T-helper 1 cell (primary cell): ENCODE measurements at regions not wholly inside any gene's neighbourhood (a gene's known extent, or its start where the extent isn't known, plus 50 kb on each side); places are given as distances from the start of the nearest gene placed in this dataset.
"Not testable (repeated sequence)": the region's sequence is repeated elsewhere in the genome, so short reads cannot be mapped to it uniquely, and the experiment has no call there.

ENCODE experiments used
- DNase-seq, 5 donors: peaks; one replicate each; pipeline ENCODE4 v3.0.0-alpha.2; 2012 to 2020

DNA sequence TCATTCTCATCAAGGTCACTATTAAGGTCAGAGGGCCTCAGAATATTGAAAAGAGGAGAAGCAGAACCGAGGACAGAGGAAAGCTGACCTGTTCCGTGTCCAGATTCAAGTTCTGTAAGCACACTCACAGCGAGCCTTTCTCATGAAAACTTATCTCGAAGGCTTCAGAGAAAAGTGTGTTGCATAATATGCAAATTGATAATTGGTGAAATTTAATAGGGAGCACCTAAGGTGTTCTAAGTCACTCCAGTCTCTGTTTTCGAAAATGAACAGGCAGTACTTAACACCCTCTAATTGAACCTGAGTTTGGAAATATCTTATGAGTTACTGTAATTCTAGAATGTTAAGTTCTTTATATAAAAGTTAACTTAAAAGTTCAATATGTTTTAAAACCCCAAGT is 181.2 kb upstream of the PDE10A start:
- DNase-seq: no peak

DNA sequence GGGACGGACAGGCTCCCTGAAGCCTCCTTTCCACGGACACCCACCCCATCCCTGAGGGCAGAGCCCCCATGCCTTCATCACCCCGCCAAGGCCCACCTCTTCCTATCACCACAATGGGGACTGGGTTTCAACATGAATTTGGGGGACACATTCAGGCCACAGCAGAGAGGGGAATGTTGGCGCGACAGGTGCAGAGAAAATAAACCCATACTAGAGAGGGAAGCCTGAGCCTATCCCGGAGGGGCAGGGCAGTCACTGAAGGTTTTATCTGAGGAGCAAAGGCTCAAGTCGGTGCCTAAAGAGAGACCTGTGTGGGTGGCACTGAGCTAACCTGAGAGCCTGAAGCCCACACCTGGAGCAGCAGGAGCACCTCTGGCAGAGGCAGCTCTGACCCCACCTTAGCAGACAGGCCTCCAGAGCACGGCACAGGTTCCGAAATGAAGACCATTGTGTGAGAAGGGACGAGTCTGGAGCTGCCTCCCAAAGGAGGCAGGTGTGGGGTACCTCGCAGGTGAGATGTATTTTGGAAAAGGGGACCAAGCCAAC is 180.6 kb upstream of the PDE10A start:
- DNase-seq: no peak

DNA sequence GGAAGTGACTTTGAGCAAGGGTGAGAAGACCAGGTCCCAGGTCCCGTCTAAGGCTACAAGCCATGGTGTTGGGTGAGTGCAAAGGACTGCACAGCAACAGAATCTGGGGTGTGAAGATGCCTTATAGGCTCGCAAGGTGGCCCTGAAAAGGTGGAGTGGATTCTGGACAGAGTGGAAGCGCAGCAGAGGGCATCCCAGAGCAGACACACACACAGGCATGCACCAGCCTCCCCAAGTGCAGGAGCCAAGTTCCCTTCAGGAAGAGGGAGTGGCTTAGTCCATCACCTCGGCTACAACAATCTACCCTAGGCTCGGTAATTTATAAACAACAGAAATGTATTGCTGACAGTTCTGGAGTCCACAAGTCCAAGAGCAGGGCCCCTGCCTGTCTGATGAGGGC is 180.1 kb upstream of the PDE10A start:
- no peak for DNase-seq

DNA sequence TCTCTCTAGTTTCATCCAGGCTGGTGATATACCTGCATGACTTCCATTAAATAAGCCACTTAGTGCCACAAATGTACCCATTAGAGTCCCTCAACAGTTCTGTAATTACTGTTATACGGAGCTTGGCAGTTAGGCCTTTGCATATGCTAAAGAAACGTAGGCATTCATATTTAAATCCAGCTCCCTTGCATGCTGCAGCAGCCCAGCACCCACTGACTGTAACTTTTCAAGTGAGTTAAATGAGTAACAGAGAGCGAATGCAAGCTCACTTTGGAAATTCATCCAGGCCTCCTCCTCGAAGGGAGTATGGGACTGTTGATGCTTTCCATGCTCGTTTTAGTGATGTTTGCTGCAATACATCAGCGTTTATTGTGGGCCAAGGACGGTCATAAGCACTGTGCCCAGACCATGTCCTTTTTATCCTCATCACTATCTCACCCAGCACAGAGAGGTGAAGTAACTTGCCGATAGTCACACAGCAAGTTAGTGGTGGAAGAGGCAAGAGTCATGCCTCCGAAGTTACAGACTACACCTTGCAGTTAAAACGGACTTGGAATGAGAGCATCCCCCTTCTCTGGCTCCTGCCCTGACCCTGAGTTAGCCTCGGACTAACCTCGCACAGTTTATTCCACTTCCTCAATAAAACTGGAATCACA is 179.4 kb upstream of the PDE10A start:
- DNase-seq: no peak

DNA sequence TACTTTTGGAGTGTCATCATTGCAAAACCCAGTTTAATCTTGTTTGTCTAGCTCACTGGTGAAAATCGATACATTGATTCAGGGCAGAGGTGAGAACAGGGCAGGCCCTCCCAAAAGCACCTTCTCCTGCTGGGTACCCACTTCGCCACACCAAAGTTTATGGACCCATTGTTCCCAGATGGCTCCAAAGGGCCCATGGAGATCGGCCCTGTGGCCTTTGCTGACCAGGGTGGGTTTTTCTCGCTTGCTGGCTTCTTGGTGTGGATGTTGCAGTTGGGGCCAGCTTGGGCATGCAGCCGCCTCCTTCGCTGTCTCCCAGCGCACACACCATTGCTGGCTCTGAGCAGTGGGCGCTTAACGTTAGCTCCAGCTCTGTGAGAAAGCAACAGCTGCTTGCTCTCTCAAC is 178.1 kb upstream of the PDE10A start:
- no peak for DNase-seq

DNA sequence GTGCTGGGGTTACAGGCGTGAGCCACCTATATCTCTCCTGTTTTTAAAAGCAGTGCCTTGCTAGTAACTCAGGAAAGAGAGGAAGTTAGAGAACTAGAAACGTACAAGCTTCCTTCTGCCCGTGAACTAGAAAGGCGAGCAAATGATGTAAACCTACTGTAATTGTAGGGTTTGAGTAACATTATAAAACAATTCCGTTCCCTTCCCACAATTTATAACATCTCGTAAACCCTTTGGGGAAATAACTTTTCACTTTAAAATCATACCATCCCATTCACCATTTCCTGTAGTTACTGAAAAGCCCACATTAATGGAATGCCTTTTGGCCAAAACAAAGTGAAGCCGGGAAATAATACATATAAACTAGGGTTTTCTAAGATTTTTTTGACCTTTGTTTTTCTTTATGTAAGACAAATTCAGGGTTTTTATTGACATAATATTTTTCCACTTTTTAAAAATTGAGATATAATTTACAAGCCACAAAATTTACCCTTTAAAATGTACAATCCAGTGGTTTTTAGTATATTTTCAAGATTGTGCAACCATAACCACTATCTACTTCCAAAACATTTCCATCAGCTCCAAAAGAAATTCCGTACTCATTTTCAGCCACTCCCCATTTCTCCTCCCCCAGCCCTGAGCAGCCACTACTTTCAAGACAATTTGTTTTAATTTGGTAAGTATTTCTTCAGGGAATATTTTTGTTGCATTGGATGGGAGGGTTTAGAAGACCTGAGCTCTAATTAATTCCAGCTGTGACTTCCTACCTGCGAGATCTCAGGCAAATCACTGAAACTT is 175.1 kb upstream of the PDE10A start:
- no peak for DNase-seq

DNA sequence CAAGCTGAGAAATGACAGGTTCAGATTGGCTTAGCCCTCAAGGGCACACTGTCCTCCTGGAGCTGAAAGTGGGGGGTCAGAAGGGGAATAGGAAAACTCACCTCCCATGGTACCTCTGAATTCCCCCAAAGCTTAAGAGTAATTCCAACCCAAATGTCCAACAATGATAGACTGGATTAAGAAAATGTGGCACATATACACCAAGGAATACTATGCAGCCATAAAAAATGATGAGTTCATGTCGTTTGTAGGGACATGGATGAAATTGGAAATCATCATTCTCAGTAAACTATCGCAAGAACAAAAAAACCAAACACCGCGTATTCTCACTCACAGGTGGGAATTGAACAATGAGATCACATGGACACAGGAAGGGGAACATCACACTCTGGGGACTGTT is 173.6 kb upstream of the PDE10A start:
- DNase-seq: not testable (repeated sequence)

DNA sequence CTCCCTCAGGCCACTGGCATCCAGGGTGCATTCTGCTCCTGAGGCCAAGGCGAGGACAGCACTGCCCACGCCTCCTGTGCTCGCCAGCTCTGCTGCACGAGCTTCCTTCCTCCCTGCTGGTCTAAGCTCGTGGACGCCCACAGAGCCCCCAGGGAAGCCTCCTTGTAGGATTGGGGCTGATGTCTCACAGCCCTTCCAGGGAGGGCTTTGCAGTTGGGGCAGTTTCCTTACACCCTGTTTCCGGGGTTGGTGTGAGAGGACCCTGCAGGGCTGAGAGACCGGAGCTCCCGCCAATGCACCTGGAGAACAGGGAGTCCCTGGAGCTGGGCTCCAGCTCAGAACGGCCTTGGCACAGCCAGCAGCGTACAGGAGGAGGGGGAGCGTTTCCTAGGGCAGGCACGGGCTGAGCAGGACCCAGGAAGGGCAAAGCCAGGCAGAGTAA is 172.4 kb upstream of the PDE10A start:
- no peak for DNase-seq

DNA sequence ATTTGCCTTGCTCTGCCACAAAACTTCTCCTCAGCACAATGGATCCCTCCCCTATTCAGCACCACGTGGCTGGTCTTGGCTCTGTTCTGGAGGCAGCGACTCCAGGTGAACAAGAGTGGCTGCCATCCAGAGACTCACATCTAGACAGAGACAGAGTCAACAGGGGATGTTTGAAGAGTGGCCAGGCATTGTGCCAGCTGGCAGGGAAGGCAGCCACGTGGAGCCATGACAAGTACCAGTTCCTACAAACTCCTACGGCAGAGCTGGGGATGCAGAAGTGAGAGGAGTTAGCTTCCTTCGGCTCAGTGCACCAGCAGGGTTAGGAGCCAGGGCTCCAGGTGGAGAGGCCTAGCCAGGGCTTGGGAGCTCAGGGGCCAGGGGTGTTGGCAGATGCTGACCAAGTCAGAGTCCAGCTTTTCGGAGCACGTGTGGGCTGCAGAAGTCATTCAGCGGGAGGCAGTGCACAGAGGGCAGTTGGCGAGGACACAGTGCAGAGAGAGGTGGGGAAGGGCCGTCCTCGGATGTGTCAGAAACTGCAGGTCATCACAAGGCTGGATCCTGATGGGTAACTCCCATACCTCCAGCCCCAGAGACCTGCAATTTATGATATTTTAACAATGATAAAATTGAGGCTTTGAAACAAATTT is 171.7 kb upstream of the PDE10A start:
- no peak for DNase-seq

DNA sequence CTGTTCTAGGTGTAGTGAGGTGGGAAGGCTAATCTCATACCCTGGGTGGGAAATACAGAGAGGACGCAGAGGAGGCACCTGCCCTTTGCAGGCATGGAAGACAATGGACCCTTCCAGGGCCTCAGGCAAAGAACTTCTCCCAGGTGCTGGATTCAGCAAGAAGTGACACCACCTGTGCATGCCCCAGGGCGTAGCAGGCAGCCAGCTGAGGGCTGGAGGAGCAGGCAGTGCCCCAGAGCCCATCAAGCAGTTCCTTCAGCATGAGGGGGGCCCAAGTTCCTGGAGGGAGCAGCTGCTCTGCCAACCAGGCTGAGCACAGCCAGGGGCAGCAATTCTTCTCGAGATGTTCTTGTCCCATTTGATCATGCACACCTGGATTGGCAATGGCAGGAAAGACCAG is 170.3 kb upstream of the PDE10A start:
- DNase-seq: no peak

DNA sequence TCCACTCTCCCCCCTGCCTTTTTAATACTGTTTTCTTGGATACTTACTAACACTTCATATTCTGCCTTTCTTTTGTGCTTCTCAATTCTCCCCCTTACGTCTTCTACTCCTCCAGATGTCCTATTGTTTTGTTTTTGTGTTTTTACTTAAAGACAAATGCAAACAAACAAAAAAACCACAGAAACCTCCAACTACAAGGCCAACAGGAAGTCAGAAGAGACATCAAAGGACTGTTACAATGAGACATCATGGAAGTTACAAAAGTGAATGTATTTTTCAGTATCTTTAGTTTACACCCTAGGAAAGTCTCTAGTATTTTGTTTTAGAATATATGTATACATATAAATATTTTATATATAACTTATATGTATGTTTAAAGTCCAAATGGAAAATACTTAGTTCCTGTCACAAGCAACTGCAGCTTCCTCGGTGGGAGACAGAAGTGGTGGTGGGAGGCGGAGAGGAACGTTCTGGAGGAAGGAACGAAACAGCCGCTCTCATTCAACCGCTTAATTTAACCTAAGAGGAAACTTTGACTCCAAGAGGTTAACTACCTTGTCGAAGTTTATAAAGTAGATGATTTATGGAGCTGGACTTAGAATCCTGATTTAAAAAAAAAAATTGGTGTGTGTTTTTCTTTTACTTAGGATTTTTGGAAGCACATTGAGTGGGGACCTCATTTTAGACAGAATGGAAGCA is 168.9 kb upstream of the PDE10A start:
- peak in 1 of 5 donors; percentile 2 for DNase-seq

DNA sequence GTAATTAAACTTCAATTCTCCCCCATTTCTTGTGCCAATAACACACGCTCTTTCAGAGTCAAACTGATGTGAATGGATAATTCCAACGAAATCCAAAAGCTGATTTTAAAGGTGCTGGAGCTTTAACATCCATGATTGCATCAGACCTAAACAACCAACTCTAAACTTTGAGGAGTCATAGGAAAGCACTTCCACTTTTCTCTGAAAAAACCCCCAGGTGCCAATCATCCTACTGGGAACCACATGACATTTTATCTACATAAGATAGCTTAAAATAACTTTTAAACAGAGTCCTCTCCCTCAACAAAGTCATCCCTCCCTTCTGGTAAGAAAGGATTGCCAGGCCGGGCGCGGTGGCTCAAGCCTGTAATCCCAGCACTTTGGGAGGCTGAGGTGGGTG is 167.7 kb upstream of the PDE10A start:
- DNase-seq: no peak

DNA sequence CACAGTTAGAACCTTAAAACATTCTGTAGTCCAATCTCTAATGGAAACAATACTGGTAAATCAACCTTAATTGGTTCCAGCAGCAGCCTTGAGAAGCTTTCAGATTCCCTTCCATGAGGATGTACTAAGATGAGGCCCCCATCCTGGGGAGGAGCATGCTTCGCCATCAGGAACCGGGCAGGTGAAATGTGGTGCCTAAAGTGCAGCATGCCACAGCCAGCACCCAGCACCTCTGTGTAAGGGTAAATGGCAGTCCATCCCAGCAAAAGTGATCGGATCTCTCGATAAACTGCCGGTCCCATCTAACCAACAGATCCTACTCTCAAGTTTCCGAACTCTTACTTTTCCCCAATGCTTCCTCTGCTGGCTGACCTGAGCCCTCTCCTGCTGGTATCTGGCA is 166.3 kb upstream of the PDE10A start:
- DNase-seq: no peak

DNA sequence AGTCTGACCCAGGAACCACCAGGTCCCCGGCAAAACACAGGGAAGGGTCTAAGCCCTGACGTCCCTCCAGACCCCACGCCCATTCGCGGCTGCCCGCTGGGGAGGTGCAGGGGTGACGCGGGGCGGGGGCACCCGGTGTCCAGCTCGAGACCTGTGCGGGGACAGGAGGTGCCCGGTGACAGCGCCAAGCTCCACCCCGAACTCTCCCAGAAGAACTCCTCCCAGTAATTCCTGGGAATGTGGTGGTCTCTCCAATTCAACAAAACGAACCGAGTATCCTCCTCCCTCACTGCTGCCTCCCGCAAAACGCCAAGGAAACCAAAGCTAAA is 164.1 kb upstream of the PDE10A start:
- DNase-seq: no peak

DNA sequence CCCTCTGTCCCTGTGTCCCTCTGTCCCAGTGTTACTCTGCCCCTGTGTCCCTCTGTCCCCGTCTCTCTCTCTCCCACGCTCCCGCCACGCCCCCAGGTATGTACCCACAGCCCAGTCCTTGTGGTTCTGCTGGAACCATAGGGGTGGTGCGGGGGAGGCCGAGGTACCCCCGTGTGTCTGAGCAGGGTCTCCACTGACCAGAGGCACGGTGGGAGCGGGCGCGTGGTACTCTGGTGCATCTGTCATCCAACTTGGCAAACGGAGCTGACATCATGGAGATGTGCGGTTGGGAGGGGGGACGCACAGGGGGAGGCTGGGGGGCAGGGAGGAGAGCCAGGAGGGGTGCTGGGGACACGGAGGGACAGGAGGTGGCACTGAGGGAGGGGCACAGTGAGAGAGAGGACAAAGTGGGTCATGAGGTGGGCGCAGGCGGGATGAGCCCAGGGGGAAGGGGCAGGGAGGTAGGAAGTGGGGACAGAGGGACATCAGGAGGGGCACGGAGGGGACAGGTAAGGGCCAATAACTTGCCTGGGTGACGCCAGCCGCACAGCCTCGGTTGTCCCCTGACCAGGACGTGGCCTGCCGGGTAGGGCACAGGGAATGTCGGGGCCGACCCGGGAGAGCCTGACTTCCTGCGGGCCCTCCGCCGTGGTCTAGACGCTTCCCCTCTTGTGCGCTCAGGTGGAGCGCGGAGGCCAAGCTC is 163.6 kb upstream of the PDE10A start:
- no peak for DNase-seq

DNA sequence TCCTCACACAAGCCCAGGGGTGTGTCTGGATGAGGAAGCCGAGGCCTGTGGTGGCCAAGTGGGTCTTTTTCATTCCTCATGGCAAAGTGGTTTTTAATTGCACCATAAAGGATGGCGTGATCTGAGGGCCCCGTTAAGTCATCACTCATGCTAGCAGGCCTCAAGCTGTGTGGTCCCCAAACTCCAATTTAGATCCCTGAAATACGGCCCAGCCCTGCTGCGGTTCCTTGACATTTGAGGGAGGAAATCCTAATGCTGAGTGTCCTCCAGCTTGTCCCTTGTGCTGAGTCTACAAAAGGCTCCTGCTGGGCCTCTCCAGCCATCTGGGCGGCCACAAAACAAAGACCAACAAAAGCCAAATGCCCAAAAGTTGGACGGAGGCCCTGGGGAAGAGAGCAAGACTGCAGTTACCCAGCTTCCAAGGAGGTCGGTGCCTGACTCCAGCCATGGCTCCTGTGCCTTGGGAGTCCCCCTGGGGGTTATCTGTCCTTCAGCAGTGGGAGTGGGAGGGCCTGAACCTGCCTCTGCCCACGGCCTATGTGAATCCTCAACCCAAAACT is 162.3 kb upstream of the PDE10A start:
- no peak for DNase-seq

DNA sequence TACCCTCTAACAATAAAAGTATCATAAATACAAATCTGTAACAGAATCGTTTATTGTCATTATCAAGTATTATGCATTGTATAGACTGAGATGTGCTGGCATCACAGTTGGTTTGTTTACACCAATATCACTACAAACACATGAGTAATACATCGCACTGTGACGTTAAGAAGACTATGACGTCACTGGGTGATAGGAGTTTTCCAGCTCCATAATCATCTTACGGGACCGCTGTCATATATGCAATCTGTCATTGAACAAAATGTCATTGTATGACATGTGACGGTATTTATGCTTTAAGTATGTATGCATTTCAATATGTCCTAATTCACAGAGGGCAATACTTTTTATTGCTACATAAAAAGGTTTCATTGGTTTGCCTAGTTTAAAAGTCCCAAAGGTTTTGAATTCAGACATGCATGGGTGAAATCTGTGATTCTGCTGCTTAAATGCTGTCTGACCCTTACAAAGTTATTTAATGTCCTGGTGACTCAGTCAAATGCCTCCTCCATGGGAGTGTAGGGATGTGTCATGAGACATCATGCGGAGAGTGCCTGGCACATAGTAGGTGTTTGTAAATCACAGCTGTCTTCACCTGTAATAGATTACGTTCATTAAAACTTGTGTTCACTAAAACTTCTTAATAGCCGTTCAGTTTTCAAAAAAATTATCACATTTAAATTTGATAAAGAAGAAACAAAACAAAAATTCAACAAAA is 160.7 kb upstream of the PDE10A start:
- DNase-seq: no peak

DNA sequence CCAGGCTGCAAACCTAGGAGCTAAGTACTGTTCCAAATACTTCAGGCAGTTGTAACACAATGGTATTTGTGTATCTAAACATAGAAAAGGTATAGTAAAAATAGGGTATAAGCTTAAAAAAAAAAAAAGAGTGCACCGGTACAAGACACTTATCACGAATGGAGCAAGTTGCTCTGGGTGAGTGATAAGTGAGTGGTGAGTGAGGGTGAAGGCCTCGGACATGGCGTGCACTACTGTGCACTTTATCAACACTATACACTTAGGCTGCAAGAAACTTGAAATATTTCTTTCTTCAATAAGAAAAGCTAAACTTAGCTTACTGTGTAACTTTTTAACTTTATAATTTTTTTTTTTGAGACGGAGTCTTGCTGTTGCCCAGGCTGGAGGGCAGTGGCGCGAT is 159.5 kb upstream of the PDE10A start:
- DNase-seq: no peak

DNA sequence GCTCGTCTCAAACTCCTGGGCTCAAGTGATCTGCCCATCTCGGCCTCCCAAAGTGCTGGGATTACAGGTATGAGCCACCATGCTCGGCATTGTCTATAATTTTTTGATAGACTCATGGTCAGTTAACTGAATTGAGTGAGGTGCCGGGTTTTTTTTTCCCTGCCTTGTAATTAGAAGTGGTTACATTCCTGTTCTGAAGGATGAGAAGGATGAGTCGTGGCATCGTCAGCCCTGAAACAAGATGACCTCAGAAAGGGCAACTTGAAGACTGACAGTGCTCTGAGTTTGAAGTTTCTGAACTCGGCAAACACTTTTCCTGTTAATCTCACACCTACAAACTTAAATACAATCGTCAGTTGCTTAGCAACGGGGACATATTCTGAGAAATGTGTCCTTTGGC is 158.7 kb upstream of the PDE10A start:
- DNase-seq: no peak

DNA sequence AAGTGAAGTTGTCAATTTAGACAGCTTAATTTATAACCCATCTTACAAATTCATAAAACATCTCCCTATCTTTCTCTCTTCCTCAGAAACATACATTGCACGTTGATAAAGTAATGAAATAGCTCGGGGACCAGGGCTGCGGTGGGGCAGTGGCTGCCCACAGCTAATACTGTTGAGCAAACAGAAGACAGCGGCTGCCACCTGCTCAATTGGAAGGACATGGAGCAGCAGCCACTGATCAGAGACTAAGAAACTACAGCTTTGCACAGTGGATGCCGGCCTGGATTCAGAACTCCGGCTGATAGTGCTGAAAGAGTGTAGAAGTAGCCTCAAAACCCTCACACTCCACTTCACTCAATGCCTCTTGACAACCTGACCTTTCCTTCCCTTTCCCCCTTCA is 157.9 kb upstream of the PDE10A start:
- DNase-seq: no peak

DNA sequence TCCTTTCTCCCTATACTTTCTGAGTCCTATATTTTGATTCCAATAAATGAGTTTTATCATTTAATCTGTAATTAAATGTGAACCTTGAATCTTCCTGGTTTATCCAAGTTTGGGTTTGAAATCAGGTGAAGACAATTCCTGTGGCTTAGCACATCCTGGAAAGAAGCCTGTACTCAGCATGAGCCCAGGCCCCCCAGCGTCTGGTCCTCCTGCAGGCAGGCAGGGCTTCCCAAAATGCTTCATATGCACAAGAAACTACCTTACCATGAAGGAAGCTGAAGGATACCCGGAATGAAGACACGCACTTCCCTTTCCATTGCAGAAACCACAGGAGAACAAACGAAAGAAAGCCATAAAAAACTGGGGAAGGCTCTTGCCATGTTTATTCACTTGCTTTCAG is 157.4 kb upstream of the PDE10A start:
- DNase-seq: no peak

DNA sequence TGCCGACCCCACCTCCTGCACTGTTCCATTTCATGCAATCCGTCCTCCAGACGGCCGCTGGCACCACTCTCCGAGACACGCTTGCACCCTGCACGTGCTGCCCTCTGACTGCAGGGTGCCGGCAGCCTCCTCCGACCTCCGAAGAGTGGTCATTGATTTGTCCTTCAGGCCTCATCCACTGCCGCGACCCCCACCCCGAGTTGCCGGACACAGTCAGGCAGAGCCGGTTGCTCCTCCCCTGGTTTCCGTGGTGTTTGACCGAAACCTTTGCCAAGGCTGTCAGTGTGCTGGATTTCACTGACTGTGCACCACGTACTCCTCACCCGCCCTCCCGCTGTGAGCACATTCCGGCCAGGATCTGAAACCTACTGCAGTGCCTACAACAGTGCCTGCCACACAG is 156.4 kb upstream of the PDE10A start:
- DNase-seq: no peak
